GM18867 (cell line): ENCODE measurements at regions not wholly inside any gene's neighbourhood (a gene's known extent, or its start where the extent isn't known, plus 50 kb on each side); places are given as distances from the start of the nearest gene placed in this dataset.
A peak's percentile ranks its signal among the peaks of the same experiment; 100 is the strongest.

Experiments used
- ATAC-seq: cut with Tn5 transposase; IDR thresholded peaks from one replicate; pipeline ENCODE4 v1.9.1; 2021; ENCODE audit warnings: mild to moderate bottlenecking, moderate library complexity; ENCODE audit not compliant: unreplicated experiment

DNA sequence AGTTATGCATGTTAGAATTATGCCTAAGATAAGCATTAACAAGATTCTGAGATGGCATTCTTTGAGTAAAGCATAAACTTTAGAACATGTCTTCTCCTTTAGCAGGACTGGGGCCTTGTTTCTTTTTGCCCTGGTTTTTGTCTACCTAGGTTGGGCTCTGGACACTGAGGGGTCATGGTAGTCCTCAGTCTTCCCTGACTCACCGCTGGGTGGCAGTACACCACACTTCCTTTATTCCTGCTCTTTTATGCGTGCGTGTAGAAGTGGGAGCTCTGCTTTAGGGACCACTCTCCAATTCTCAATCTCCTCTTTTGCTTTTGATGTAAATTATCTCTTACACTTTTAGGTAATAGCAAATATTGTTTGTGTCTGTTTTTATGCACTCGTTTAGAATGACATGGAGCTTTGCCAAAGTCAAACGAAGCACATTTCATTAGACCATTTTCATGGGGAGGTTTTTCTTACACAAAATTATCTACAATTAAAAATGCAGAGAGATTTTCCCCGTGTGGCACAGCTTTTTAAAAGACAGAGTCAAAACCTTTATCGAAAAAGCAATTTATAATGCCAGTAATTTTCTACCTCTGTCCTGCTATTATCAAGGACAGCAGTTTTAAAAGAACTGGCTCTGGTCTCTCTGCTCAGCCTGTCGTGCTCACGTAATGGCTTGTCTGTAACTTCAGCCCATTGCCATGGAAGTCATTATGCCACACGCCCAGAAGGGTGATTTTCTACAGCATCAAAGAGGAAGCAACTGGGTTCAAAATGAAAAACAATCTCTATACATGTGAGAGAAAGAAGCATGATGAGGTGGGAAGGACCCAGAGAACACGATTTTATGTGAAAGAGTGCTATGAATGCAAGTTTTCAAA, 413.9 kb downstream of the COG6 start:
- ATAC-seq, result peak; percentile 71

DNA sequence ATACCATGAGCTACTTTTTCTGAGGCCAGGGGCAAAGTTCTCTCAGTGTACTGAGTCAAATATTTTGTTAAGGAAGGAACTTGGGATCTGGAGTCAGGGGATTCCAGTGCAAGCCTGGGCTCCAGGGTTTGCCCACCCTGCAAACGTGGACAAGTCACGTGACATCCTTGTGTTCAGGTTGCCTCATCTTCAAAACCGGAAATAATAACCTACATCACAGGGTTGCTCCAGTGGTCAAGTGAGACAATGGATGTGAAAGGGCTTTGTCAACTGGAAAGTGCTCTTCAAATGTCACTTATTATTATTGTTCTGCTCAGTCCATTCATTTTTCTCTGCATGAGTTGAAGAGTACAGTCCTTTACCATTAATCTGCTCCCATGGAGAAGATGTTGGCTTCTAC, 414.9 kb downstream of the COG6 start:
- ATAC-seq, result no peak

DNA sequence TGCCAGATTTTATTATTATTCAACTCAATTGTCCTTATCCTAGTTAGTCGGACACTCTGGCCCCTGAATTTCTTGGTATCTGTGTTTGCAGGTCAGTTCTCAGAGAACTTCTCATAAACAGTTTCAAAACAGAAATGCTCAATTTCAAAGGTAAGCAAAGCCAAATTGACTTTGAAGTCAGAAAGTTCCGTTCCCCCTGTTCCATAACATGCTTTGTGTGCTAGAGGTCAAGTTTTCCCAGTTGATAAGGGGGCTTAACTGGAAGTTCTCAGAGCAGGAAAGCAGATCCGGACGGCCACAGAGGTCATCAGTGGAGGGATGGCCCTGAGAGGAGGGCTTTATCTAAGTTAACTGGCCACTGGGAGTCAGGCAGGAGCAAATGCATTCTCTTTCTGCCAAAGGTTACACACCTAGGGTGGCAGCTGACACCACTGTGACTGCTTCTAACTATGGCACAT, 417.2 kb downstream of the COG6 start:
- no peak for ATAC-seq

DNA sequence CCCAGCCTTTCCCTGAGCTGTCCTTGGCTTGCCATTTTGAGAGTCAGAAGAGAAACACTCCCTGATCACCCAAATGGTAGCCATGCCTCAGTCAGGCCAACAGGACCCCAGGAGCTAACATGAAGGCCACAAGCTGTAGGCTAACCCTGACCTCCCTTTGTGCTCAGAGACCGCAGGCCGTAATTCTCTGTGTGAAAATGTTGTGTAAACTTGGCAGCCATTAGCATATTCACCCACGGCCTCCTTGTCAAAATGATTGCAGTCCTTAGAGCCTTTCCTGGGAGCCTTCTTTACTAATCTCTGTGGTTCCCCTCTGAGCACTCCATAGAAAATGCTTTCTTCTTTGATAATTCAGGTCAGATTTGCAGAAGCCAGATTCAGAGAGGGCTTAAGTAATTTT, 418.9 kb downstream of the COG6 start:
- no peak for ATAC-seq

DNA sequence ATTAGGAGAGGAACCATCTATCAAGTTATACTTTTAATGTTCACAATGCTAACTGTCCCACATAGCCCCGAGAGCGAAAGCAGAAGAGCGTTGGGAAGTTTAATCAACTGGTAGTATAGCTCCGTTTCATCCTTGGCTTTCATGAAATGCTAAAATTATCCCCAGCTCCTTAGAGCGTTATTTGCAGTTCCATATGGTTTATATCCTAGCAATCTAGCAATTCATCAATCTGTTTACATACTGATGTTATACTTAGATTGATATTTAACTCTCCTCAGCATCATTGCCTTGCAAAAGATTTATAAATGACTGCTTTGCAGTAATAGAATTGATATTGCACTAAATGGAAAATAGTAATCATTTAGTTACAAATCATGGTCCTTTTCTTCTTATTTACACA, 419.8 kb downstream of the COG6 start:
- no peak for ATAC-seq

DNA sequence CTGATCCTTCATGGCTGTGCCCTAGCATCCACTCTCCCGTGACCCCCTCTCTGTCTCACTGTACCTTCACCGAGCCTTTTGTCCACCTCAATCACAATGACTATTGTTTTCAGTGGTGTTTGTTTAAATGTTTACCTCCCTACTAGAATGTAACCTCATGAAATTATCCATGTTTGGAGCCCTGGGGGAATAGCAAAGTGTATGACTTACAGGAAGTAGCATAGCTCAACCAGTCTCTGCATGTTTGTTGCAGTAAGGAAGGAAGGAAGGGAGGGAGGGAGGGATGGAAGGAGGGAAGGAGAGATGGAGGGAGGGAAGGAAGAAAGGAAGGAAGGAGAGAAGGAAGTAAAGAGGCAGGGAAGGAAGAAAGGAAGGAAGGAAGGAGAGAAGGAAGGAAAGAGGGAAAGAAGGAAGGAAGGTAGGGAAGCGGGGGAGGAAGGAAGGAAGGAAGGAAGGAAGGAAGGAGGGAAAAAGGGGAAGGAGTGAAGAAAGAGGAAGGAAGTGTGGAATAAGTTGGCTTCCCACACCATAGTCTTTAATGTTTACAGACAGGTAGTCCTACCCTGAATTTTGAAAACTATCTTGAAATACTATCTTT, 421.4 kb downstream of the COG6 start:
- ATAC-seq, result no peak

DNA sequence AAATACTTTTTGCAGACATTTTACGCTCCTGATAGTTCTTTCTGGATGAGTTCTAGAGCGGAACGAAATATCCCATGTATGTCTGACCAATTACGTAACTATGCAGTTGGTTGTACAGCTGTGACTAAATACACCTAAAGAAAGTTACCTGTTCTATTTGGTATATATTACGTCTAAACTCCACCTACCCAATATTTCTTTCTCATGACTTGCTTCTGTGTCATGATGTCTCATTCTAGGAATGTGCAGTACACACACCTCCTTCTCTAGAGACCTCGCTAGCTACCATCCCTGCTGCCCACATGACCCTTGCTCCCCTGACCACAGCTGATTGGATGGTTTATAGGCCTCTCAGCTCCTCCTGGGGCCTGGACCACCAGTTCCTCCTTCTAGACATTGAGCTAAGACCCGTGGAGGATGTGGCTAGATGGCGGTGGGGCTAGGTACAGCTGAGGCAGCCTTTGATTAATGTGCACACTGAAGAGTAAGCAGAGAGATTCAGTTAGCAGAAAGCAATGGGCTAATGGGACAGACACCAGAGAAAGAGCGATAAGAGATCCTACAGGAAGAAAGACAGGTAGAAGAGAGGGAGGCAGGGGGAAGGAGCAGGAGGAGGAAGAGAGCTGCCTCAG, 422.1 kb downstream of the COG6 start:
- no peak for ATAC-seq

DNA sequence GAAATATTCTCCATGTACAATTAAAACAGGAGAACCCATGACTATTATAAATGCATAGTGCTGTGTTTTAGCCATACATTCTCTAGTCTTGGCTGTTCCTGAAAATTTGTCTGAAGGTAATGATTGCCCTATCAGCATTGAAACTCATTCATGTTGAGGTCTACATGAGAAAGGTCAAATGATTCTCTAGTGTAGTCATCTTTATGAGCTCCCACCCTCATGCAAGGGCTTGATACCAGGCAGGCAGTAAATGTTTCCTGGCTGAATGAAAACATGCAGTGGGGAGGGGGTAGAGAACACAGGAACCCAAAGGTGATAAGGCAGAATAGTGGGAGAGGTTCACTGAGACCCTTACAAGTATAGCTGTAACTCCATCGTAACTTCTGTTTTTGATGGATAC, 424.3 kb downstream of the COG6 start:
- ATAC-seq, result no peak

DNA sequence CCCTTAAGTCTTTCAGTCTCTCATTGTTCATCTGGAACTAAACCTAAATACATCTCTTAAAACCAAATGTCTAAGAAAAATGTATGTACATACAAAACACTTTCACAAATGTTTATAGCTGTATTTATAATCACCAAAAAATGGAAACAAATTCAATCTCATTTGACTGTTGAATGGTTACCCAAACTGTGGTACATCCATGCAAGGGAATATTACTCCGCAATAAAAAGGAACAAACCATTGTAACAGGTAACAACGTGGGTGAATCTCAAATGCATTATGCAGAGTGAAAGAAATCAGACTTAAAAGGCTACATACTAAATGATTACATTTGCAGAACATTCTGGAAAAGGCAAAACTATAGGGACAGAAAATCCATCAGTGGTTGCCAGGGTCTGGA, 425.2 kb downstream of the COG6 start:
- ATAC-seq, result no peak

DNA sequence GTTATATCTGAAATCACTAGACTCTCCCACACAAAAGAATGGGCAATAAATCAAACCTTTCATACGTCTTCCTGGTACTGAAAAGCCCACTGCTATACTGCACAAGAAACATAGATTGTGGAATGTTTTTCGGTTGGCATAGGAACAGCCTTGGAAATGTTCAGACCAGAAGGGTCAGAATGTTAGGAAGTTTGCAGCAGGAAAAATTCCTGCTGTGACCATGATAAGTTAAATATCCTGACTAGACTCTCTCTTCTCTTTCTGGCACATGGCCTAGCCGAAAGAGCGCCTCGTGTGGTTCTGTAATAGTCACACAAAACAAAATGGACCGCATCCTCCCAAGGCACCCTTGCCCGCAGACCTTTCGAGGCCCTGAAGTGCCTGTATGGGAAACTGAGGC, 427.2 kb downstream of the COG6 start:
- no peak for ATAC-seq

DNA sequence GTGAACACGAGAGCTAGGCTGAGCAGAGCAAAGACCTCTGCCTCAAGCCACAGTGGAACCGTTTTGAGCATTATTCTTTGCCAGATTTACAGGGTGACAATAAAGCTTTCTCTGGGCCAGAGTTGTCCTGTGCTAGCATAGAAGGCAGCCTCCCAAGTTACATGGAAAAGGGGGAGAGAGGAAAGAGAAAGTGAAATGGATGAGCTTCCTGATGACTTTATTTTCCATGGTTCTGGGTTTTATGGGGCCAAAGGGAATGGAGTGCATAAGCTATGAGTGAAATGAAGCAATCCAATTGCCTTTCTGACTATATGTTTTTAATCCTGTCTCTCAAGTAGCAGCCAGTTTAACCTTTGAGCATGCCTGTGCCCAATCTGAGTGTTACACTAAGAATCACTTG, 428.4 kb downstream of the COG6 start:
- ATAC-seq, result no peak

DNA sequence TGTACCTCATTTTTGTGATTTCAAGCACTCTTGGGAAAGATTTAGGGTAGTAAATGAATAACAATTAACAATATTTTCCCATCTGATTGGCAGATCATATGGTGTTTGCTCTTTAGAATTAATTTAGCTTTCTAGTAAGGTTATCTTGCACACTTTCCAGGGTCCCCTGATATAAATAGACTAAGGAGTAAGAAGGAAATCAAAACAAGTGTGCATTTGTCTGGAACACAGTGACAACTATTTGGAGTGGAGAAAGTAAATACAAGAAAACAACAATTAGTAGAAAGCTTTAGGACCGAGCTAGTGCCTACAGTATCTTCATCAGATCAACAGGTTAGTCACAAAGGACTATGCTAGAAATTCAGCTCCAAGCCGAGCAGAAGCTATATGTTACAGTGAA, 429.5 kb downstream of the COG6 start:
- ATAC-seq, result no peak

DNA sequence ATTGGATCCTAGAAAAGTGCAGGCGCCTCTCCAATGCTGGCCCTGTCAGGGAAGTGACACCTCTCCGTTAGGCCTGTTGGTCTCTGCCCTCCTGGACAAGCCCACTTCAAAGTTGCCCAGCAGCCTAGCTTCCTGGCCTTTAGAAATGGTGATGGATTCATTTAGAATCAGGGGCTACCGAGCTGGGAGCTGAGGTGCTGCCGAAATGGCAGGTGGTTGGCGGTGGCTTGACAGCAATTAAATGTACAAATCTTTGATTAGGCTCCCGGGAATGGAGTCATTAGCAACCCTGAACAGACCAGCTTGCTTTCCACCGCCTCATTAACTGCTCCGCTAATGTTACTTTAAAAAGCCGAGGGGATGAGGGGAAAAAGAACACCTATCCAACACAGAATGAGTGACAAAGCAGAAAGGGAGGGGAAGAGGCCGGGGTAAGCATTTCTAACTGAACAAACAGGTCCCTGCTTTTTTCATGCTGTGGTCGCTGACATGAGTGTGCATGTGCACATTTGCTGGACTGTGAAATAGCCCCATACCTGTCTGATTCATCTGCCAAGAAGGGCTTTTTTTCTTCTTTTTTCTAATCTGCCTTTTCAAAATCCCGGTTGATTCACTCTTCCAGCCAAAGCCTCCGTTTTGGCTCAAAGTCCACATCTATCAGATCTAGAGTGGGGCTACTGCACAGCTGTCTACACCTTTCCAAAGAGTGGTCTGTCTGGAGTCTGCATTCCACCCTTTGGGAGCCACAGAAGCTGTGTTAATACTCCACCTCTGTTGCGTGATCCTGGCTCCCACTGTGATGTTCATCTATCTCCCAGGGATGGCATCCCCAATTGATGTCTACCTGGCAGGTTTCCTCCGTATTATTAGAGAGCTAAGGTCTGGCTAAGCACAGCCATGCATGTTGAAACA, 431.9 kb downstream of the COG6 start:
- ATAC-seq, result no peak

DNA sequence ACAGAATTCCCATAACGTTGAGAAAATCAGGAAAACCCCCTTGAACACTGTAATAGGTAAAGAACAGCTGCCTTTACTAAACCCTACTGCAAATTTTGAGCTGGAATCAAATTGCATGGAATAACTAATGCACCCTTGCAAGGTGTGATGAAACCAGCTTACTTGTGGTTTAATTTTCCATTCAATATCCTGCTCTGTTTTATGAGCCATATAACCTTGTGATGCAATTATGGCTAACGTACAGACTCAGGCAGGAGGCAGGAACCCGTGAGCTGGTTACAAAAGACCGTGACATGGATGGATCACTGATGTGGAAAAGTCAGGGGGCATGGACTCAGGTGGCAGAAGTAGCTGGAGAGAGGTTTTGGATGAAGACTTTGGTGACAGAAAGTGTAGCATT, 438.6 kb downstream of the COG6 start:
- ATAC-seq, result no peak

DNA sequence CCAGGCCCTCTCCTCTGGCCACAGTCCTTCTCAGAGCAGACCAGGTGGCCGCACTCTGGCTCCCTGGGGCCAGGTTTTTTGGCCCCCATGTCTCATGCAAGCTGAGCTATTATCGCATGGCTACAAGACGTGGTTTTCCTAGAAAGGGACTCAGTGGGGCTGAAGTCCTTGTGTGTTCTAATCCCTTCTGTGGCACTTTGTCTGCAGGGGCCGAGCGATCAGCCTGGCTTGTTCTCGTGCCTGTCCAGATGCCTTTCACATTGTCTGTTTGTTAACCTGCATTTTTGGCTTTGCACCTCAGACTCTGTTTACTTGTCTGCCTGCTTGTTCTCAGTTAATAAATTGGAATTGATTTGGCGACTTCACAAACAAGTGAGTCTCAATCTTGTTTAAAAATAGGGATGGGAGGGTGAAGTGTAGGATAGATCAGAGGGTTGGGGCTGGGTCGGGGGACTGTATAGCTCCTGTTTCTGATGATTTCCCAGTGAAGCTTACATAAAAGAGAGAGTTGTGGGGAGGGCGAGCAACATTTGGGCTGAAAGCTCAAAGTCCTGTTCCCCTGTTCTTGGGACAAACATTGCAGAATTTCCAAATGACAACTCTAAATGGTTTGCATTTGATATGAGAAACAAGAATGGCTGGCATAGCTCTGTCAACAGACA, 440.4 kb downstream of the COG6 start:
- no peak for ATAC-seq

DNA sequence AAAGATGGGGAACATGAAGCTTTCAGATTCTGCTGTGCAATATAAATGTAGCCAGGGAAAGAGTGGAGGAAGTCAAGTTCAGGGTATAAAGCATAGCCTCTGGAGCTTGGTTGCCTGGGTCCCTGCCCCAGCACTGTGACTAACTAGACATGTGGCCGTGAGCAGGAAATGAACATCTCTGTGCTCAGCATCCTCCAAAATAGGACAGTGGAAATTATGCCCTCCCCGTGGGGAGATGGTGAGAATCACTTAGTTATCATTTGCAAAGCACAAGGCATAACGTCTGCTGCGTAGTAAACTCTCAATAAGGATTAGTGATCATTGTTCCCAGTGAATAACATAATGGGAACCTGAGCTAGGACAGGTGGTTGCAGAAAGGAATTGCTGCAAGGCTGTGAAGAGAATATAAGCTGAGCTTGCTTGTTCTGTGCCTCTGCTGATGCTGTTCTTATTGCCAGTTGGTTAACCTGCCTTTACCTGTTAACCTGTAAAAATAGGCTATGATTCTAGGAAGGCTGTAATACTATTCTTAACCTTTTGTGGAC, 441.0 kb downstream of the COG6 start:
- ATAC-seq, result no peak

DNA sequence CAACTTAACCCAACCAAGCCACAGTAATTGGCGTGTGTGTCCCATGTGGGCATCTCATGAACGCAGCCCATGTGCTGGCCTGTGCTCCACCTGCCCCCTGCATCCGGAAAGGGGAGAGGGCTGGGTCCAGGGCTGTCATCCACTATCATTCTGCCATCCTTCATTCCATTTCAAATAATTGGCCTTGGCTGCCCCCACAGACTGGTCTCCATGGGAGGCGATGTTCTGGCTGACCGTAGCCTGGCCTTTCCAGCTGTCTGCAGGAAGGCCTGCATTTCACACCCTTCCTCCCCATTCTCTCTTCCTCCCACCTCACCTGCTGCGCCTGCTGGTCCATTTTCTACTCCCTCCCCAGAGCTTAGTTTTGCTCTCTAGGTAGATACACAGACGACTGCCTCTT, 442.8 kb downstream of the COG6 start:
- no peak for ATAC-seq

DNA sequence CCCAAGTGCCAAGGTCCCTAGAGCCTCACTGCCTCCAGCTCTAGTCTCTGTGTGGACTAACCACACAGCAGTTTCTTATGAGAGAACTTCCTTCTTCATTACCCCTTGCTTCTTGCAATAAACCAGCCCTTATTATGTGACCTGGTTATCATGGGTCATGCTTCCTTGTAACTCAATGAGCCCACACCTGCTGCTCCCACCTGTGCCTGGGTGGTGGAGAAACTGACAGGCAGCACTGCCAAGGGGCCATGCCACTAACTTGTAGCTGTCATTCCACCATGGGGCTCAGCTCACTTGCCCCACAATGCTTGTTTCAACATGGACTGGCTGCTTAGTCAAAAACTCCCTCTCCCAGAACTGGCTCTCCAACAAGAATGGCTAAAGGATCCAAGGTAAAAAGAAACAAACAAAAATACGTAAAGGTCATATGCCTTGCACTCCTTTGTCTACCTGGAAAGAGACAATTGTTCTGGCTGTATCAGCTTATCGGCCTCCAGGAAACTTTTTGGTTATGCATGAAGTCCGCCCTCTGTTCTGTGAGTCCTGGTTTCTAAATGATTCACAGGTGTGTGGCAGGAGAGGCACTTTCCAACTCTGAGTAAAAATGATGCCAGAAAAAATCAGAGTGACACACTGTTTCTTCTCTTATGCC, 446.4 kb downstream of the COG6 start:
- peak; percentile 76 for ATAC-seq

DNA sequence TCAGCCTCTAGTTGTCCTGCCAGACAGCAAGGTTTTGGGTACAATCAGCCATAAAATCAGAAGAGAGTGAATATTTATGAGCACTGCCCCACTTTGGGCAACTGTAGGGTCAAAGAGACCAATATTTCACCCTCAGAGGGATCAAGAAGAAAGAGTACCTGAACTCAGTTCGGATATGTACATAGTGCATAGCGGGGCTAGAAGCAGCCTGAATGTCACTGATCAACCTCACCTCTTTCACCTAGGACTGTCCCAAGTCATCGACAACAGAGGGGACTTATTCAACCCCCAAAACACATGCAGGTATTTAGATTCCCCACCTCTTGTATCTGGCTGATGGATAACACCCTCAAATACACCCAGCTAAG, 446.9 kb downstream of the COG6 start:
- peak; percentile 17 for ATAC-seq

DNA sequence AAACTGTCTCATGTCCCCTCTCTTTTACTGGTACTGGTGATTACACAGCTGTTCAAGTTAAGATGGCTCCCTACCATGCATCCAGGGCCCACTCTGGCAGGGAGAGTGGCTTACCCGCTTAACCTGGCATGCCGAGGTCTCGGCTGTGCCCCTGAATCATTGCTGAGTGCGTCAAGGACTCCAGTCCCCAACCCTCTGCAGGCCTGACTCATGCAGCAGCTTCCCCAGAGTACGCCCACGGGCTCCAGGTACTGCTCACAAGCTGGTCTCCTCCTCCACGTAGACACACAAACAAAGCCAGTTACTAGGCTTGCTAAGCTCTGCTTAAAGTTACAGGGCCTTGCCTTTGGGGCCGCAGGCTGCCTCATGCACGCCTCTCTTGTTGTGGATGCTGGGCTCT, 447.4 kb downstream of the COG6 start:
- no peak for ATAC-seq
